HG03045 (cell line): ENCODE measurements at regions not wholly inside any gene's neighbourhood (a gene's known extent, or its start where the extent isn't known, plus 50 kb on each side); places are given as distances from the start of the nearest gene placed in this dataset.
A peak's percentile ranks its signal among the peaks of the same experiment; 100 is the strongest.

ENCODE experiments used
- ATAC-seq: cut with Tn5 transposase; IDR thresholded peaks from one replicate; pipeline ENCODE4 v1.9.1; 2021; ENCODE audit warnings: mild to moderate bottlenecking, moderate library complexity; ENCODE audit not compliant: unreplicated experiment

DNA sequence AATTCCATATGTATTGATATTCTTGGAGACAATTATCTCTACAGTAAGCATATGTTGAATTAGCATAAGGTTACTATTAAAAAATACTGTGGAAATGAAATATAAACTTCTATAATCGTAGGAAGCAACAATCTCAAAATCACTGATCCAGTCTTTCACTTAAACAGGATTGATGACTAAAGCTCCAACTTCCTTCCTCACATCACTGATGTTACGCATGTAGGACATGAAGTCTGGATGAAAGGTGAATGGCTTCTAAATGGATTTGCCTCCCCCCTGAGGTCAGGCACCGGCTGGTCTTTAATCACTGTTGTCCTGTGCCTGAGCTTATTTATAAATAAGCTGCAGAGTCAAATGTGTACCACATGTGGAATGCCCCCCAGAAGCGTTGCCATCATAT lies 157.1 kb upstream of the NFIB start:
- no peak for ATAC-seq

DNA sequence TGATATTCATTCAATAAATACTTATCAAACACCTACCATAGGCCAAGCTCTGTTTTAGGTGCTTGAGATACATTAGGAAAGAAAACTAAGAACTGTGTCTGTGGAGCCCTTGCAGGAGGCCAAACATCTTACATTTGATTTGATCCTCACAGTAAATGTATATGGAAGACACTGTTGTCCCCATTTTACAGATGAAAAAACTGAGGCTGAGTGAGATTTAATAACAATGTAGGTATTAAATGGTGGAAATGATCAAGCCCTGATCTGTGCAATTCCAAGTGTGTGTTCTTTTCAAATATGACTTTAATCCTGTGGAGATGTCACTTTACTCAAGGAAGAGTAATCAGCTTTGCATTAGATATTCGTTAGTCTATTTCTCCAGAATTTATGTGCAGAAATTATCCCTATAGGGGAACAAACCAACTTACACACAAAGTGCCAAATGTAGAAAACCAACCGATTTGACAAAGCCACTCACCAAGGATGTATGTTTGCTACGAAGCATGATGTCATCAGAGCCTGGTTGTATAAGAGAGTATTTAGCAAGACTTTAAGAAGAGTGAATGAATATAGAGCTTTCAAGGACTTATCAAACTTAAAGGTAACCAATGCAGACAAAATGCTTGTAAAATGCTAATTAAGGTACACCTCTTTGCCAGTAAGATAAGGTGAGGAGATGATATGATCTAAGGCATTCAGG lies 153.9 kb upstream of the NFIB start:
- ATAC-seq, result no peak

DNA sequence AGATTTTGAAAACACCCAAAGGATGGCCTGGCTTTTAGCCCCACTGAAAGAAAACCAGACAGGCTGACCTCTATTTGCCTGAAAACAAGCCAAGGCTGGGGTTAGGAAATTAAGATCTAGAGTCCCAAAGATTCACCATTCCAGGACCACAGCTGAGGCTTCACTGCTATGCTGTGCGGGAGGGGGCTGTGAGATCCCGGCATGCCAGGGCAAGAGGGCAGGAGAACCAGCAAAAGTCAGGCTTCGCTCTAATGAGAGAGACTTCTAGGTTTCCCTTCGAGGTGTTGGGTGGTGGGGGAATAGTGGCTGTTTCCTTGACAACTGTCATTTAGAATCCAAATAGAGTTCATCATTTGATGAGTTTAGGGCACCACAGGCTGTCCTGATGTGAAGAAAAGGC lies 152.9 kb upstream of the NFIB start:
- ATAC-seq, result no peak

DNA sequence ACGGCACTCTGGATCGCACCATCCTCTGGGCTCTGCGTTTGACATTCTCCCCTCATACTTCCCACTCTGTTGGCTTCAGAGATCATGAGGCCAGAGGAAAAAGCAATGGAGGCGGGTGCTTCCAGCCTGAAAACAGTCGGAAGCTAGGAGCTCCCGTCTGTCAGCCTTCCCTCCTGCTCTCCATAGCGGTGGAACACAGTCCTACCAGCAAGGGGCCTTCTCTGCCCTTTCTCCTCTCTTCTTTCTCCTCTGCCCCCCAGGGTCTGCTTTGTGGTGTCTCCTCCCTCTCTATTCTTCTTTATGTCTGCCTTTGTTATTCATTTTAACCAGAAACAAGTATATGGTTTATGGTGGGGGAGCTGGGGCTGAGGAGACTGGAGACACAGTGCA lies 152.5 kb upstream of the NFIB start:
- ATAC-seq, result no peak

DNA sequence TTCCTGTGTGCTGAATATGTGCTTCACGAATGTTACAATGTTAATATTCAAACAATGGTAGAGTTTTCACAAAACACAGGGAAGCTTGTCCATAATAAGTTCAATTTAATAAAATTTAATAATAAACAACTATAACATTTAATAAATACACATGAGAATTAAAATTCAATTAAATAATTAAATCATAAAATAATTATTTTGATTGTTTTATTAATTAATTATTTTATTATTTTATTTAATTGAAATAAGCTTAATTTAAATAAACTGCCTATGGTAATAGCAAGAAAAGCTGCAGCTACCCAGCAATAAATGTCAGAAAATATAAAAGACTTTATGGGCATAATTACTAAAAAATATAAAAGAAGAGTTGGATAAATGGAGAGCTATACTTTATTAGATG lies 149.0 kb upstream of the NFIB start:
- ATAC-seq, result no peak

DNA sequence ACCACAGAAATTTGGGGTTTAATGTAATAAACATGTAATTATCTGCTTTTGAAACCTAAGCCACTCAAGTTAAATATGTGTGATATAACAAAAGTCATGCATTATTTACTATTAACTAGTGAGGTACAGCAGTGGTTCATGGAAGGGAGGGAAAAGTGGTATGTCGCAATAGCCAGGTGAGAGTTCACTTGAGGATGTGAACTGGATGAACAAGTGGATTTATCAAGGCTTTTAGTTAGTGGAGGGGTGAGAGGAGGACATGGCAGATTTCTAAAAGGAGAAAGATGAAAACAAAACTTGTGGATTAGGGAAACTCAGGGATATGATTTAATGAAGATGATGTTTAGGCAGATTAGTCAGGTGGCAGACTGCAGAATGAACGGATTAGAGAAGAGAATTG lies 141.3 kb upstream of the NFIB start:
- ATAC-seq, result no peak

DNA sequence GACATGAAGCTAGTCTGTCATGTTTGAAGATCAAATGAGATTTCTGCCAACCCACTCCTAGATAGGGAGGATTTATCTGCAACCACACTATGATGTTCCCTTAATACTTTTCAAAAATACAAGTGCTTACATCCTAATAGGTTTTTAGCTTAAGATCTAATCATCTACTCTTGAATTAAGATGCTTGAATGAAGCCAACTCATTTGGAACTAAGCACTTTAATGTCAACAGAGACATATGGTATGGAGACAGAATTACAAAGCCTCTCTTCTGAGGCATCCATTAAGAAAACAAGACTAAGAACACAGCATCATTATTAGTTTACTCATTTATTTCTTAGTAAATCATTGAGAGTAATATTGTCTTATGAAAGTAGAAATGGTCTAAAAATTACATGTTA lies 139.3 kb upstream of the NFIB start:
- ATAC-seq, result no peak

DNA sequence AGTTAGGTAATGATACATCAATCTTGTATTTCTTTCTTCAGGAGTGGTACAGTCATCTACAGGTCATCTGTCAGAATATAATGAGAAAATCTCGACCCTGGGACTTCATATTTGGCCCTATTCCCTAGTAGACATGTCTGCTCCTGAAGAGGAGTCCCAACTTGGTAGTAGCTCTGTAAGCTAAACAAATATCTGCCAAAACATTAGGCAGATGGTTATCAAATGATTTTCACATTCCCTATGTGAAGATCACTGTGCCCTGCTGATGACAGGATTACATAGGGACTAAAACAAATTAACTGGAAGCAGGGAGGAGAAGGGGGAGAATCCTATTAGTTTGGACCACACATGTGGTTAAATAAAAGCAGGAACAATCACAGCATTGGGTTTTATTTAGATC lies 138.6 kb upstream of the NFIB start:
- no peak for ATAC-seq

DNA sequence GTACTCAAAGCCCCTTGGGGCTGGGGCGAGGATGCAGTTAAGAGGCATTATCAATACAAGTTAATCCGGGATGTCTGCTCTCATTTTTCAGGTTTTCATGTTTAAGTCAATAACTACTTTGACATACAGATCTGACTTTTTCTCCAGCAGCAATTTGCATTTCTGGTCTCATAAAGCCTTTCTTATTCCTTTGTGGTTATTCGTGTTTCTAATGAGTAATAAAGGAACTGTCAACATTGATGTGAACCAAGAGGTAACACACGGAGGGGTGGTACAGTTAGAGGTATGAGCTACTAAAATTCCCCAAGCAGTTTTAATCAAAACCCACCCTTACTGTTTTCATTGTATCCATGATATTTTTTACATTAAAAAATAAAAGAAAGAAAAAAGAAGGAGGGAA lies 138.0 kb upstream of the NFIB start:
- peak; percentile 68 for ATAC-seq

DNA sequence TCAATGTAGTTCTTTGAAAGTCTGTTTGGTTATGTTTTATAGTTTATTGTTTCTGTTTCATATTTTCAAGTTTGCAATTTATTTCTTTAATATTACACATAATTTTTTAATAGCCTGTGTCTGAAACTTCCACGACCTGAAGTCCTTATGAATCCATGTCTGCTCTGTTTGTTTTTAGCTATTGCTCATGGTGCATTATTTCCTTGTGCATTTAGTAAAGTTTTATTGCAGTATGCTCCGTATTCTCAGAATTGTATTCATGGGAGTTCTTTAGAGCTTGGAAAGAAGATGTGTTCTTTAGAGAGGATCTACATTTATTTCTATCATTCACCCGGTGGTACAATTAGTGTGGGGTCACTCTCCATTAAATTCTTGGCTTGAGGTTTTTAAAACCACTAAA lies 133.2 kb upstream of the NFIB start:
- no peak for ATAC-seq

DNA sequence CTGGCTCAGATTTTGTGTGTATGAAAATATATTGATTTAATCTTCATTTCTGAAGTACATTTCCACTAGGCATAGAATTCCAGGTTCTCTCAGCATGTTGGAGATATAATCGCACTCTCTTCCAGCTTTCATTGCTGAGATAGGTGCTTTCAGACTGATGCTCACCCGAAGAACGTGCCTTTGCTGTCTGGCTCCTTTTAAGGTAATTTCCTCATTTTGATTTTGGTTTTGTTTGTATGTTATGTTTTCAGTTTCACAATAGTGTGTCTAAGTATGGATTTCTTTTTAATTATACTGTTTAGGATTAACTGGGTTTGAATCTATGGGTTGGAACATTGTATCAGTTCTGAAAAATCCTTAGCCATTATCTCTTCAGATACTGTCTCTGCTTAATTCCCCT lies 132.0 kb upstream of the NFIB start:
- ATAC-seq, result no peak

DNA sequence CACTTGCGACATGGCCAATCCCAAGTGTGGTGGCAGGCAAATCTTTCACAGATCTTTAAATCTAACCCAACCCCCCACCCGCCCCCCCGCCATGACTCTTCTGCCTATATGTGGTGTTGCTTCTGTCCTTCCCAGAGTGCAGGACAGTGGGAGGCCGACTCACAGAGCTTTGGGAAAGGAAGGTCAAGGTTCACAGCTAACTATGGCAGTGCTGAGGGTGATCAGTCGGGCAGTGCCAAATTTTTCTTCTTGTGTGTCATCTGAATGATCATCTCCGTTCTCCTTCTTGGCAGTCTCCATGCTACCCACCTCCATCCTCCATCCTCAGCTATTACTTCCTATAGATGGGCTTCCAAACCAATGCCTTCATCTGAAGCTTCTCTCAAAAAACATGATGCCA lies 129.0 kb upstream of the NFIB start:
- no peak for ATAC-seq

DNA sequence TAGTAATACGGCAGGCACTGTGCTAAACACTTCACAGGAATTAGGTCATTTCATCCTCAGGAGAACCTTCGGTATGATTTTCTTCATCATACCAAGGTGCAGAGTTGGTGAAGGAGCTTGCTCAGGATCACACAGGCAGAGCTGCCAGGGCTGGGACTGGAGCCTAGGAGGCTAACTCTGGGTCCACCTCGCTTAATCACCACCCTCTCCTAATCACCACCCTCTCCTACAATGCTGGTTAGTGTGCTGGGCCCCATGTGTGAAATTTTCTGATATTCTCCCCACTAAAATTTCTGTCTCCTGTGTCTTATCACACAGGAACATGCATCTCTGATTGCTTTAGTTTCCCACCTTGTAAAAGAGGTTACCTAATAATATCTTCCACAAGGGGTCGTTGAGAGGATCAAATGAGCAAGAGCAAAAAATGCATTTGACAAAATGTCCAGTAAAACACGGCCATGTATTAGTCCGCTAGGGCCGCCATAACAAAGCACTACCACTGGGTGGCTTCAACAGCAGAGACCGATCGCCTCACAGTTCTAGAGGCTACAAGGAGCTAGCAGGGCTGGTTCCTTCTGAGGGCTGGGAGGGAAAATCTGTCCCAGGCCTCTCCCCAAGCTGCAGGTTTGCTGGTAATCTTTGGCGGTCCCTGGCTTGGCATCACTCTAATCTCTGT lies 128.2 kb upstream of the NFIB start:
- ATAC-seq, result no peak

DNA sequence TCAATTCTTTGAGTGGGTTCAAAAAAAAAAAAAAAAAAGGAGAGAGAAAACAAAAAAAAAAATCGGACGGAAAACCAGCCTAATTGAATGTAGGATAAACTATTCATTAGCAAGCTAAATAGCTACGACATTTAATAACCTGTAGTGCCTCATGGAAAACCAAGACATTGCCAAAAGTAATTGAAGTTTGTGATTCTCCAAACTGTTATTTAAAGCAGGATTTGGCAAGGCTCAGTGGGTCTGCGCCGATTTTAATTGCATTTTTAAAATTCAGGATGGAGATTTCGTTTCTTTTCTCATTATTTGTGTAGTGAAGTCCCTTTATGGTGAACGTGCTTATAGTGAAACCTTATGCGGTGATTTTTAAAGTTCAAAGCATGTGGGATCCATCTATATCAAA lies 127.2 kb upstream of the NFIB start:
- ATAC-seq, result no peak

DNA sequence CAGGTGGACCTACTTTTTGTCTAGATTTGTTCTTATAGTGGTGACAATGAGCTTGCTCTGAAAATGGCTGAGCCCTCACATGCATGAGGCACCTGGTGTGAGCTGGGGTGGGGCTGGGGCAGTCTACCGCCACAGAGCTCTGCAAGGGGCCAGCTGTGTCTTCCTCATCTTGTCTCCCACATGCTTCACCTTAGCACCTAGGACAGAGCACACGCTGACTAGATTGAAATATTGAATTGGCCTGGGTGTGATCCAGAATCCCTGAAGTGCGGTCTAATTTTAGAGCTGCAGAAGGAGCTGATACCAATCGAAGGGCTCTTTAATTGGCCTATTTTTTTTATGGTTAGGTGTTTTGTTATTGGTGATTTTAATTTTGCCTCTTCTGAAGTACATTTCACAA lies 126.1 kb upstream of the NFIB start:
- no peak for ATAC-seq

DNA sequence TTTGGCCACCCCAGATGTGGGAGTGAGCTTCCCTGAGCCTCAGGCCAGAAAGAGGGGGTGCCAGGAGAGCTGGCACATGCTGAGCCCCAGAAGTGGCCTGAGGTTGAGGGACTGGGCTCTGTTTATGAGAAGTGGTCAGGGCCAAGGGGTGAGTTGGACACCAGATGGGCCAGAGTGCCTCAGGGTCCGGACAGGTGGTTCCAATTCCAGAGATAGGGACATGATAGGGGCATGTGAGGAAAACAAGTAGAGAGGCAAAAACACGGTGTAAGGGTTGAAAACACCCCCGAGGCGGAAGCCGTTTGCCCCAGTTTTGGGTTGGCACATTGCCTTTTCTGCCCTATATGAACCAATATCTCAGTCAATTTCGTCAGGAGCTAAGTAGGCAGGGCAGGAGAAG lies 125.6 kb upstream of the NFIB start:
- no peak for ATAC-seq

DNA sequence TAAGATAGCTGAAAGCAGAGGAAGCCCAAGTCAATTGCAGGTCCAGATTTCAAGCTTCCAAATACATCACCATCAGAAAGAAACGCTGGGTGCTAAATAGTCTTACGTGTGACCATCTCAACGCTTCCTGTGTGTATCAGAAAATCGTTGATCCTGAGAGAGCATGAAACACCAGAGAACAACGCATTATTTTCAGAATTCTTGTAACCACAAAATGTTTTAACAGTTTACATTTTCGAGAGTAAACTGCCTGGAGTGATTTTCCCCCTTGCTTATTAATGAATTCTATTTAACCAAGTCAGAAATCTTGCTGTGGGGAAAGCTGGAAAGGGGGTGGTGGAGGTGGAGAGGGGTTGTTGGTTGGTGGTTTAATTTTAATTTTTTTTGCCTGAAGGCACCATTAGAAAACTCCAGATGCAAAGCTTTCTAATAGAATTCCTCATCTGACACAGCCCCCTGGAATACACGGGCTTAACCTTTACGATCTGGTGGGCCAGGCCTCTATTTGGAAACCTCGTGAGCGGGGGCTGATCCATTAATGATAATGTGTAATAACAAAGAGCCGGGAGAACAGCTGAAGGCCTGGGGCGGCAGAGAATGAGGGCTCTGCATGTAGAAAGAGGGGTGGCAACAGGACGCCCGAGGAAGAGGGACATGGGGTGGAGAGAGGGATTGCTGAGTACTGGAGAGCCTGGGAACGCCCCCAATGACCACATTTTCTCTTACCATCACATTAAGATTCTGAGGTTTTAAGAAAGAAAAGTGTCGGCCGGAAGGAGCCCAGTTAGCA lies 124.5 kb upstream of the NFIB start:
- ATAC-seq, result no peak

DNA sequence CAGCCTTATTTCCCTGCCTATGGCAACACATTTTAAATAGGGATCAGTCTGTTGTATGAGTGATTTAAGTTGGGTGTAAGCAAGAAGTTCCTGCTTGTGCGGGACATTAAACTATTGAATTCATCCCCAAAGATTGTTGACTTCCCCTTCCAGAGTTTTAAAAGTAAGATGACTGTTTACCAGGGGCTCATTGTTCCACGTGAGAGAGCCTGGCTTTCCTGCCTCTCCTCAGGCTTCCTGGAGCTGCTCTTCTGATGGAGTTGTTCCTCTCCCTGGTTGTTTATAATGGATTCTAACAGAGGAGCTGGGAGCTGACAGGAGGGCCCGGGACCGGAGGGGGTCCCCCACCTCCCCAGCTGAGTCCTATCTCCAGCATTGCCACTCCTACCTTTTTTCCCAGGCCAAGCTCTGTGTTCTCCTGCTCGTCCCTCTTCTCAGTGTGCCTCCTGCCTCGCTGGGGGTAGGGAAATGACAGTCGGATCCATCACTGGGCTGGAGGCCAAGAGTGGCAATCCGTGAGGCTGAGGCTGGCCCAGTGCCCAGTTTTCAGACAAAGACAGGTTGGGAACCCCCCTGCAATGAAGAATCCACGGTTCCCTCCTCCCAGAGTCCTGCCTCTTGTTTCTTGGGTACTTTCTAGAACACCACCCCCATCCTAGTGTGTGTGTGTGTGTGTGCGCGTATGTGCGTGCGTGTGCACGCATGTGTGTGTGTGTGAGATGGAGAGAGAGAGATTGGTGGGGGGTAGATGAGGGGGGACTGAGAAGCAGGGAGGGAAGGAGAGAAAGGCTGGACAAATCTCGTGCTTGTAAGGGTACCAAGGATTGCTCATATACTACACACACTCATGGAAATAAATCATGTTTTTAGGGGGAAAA lies 123.7 kb upstream of the NFIB start:
- no peak for ATAC-seq

DNA sequence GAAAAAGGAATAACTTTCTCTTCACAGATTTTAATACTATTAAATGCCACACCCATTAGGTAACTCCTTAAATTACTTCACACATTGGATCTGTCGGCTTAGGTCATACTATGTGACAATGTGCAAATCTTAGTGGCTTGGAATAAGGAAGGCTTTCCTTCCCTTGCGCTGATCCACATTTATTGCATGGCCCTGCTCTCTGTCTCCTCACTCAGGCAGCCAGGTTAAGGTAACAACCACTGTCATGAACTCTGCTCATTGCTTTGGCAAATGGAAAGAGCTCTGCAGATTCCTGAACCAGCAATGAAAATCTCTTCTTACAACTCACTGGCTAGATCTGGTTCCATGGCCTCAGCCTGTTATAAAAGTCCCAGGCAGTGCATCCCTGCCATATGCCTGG lies 121.9 kb upstream of the NFIB start:
- ATAC-seq, result no peak

DNA sequence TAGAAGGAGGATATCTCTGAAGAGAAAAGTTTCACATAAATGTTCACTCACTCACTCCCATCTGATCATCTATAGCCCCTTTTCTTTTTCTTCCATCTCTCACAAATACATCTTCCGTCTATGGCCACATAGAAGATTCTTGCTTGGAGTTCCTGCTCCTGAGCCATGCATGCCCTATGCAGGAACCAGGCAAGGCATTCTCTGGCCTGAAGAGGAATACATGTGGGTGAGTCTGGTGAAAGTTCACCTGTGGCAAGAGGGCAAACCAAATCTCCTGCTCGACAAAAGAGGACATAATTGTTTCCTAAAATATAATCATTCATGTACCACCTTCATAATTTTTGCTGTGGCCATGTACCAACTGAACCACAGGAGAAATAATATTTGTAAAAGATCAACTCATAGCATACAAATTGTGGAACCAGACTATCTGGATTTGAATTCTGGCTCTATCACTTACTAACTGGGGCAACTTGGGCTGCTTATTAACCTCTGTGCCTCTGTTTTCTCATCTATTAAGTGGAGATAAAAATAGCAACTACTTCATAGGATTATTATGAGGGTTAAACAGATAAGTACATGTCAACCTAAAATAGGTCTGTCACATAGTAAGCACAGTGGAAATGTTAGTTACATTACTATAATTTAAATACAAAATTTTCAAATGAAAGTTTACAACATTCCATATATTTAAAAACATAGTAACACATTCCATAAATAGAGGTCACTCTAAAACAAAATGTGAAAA lies 121.2 kb upstream of the NFIB start:
- no peak for ATAC-seq

DNA sequence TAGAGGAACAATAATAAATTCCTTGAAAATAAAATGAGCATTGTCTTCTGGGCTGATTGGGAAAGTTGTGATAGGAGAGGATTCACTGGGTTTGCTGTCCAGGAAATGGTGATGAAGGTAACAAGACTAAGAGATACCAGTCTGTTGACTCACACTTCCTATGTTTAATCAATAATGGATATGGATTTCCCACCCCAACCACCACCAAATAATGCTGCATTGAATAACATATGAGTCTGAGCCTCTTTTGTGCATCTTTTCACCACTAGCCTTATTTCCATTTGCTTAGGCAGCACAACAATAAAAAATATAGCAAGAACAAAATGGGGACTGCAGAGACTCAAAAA lies 120.2 kb upstream of the NFIB start:
- no peak for ATAC-seq
